ENCODE measurements at regions not wholly inside any gene's neighbourhood (a gene's known extent, or its start where the extent isn't known, plus 50 kb on each side); places are given as distances from the start of the nearest gene placed in this dataset.

DNA sequence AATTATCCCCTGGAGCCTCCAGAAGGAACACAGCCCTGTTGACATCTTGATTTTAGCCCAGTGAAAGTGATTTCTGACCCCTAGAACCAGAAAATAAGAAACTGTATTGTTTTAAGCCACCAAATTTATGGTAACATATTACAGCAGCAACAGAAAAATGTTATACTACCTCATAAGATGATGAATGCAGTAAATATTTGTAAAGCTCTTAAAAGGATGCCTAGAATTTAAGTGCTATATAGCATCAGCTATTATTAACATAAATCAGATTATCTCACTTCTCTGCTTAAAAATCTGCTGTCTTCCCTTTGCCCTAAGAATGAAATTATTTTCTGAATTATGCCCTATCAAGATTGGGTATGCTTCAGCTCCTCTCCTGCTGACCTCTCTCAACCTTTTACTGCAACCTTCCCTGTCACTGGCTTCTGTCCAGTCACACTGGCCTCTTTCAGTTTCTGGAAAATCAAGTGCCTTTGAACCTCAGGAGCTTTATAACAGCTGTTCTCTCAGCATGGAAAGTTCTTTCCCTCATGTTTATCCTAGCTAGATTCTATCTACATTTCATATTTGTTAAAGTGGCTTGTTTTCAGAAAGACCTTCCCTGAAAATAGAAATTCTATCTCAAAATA lies 78.9 kb downstream of the GPR37 start:
- Histone ChIP-seq H3K27ac (no peak overlapping the region), H3K4me3 (no peak overlapping the region), H3K4me1 (no peaks in the 10 kb centered on the region), H3K27me3 (no peaks in the 10 kb centered on the region), H3K36me3 (no peaks in the 10 kb centered on the region), H3K9me3 (no peaks in the 10 kb centered on the region)
- no peak for TF ChIP-seq POLR2AphosphoS5 (IDR thresholded peaks at IDR 0.05)
- TF ChIP-seq, protein P1, sequence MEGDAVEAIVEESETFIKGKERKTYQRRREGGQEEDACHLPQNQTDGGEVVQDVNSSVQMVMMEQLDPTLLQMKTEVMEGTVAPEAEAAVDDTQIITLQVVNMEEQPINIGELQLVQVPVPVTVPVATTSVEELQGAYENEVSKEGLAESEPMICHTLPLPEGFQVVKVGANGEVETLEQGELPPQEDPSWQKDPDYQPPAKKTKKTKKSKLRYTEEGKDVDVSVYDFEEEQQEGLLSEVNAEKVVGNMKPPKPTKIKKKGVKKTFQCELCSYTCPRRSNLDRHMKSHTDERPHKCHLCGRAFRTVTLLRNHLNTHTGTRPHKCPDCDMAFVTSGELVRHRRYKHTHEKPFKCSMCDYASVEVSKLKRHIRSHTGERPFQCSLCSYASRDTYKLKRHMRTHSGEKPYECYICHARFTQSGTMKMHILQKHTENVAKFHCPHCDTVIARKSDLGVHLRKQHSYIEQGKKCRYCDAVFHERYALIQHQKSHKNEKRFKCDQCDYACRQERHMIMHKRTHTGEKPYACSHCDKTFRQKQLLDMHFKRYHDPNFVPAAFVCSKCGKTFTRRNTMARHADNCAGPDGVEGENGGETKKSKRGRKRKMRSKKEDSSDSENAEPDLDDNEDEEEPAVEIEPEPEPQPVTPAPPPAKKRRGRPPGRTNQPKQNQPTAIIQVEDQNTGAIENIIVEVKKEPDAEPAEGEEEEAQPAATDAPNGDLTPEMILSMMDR (IDR thresholded peaks at IDR 0.05) = no peak
- TF ChIP-seq EP300 (IDR thresholded peaks at IDR 0.05) = no peak
- TF ChIP-seq POLR2A (IDR thresholded peaks at IDR 0.05) = no peak
- DNase-seq (ENCODE audit: low spot score in 2 of 2) = no peak

- no peaks in the 10 kb centered on the region for H3K9me3 ChIP-seq
- TF ChIP-seq POLR2AphosphoS5 (IDR thresholded peaks at IDR 0.05) (no peak), EP300 (IDR thresholded peaks at IDR 0.05) (no peak), POLR2A (IDR thresholded peaks at IDR 0.05) (no peak)
- TF ChIP-seq, protein P1 (IDR thresholded peaks at IDR 0.05) = no peak
- H3K36me3 ChIP-seq = no peaks in the 10 kb centered on the region
- no peak overlapping the region for H3K4me3 ChIP-seq
- WGBS = 3% methylated on average over 1 of the region's 1 CpG
- no peak for DNase-seq (ENCODE audit: low spot score in 2 of 2)
- no peaks in the 10 kb centered on the region for H3K27me3 ChIP-seq
- no peaks in the 10 kb centered on the region for H3K4me1 ChIP-seq
- no peak overlapping the region for H3K27ac ChIP-seq
Measured at GRCh38 chr7:124681946-124682345, 83.6 kb downstream of the GPR37 start.

DNA sequence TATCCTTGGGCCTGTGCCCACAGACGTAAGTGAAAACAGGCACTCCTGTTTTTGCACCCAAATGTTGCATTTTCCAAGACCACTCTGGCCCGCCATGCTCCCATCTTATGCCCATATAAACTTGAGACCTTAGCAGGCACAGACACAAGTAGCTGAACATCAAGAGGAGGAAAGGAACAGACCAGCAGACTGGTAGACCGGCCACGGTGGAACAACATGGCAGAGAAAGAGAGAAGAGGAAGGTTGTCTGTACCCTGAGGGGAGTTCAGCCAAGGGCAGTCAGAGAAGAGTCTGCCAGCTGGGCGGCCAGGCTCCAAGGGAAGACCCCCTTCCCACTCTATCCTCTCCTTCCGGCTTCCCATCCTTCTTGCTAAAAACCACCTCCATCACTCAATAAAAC lies 85.3 kb downstream of the GPR37 start:
- no peaks in the 10 kb centered on the region for H3K9me3 ChIP-seq

DNA sequence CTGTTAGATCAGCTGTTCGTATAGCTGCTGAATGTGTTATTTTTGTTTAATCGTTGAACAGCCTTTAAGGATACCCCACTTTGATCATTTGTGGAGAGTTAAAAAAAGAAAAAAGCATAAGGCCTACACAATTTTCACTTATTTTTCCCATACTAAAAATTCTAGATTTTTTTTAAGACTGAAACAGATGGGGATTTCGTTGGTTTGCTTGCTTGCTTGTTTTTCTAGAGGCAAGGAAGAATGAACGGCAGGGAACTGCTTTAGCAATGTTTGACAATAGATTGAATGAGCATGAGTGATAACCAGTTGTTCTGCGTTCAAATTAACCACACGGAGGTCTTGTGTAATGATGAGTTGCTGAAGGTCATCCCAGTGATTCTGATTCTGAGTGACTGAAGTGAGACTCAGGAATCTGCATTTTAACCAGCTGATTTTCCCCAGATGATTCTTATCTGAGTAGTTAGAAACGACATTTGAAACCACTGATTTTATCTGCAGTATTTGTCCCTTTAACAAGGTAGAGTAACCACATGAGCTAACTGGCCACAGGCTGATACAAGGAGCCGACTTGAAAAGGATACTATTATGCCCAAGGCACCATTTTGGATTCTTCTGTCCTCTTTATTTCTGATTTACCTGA lies 85.9 kb downstream of the GPR37 start:
- no peak for DNase-seq (ENCODE audit: low spot score in 2 of 2)
- 67% methylated on average over 8 of the region's 8 CpGs for WGBS

More for the DNA sequence above, 85.3 kb downstream of the GPR37 start:
- Histone ChIP-seq H3K27me3 (no peaks in the 10 kb centered on the region), H3K4me3 (no peak overlapping the region), H3K4me1 (no peaks in the 10 kb centered on the region), H3K36me3 (no peaks in the 10 kb centered on the region), H3K27ac (no peak overlapping the region)
- TF ChIP-seq, protein P1 (IDR thresholded peaks at IDR 0.05) = no peak
- TF ChIP-seq POLR2AphosphoS5 (IDR thresholded peaks at IDR 0.05) = no peak
- TF ChIP-seq EP300 (IDR thresholded peaks at IDR 0.05) = no peak
- no peak for TF ChIP-seq POLR2A (IDR thresholded peaks at IDR 0.05)
- DNase-seq (ENCODE audit: low spot score in 2 of 2) = no peak
- 94% methylated on average over 6 of the region's 6 CpGs for WGBS

DNA sequence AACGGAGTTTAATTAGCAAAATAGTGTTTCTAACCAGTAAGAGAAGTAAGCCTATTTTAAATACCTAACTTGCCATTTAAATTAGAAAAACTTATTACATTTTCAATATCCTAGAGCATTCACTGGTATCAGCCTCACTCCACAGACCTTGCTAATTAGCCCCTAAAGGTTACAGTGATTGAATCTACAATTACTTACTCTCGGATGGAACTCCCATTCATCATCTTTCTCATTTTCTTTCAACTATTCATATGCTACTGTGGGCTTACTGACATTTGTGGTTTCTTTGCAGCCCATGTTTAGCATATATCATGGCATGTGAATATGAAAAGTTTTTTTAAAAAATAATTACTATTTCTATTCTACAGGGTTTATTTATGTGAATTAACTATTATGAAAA lies 86.4 kb downstream of the GPR37 start:
- TF ChIP-seq EP300 (IDR thresholded peaks at IDR 0.05) = no peak
- no peak for TF ChIP-seq POLR2AphosphoS5 (IDR thresholded peaks at IDR 0.05)
- TF ChIP-seq POLR2A (IDR thresholded peaks at IDR 0.05) = no peak
- TF ChIP-seq, protein P1 (IDR thresholded peaks at IDR 0.05) = no peak
- WGBS = 63% methylated on average over 2 of the region's 2 CpGs
- no peaks in the 10 kb centered on the region for H3K36me3 ChIP-seq
- no peaks in the 10 kb centered on the region for H3K27me3 ChIP-seq
- H3K27ac ChIP-seq = no peak overlapping the region
- H3K4me3 ChIP-seq = no peak overlapping the region
- DNase-seq (ENCODE audit: low spot score in 2 of 2) = no peak
- no peaks in the 10 kb centered on the region for H3K4me1 ChIP-seq
- H3K9me3 ChIP-seq = no peaks in the 10 kb centered on the region

More for the DNA sequence above, 85.9 kb downstream of the GPR37 start:
- TF ChIP-seq, protein P1 (IDR thresholded peaks at IDR 0.05) = no peak
- no peak for TF ChIP-seq EP300 (IDR thresholded peaks at IDR 0.05)
- TF ChIP-seq POLR2AphosphoS5 (IDR thresholded peaks at IDR 0.05) = no peak
- no peak for TF ChIP-seq POLR2A (IDR thresholded peaks at IDR 0.05)
- Histone ChIP-seq H3K27me3 (no peaks in the 10 kb centered on the region), H3K9me3 (no peaks in the 10 kb centered on the region), H3K4me3 (no peak overlapping the region), H3K4me1 (no peaks in the 10 kb centered on the region), H3K36me3 (no peaks in the 10 kb centered on the region), H3K27ac (no peak overlapping the region)

Data from suprapubic skin (tissue), 4 donors.